Loucy (cell line): ENCODE measurements at regions not wholly inside any gene's neighbourhood (a gene's known extent, or its start where the extent isn't known, plus 50 kb on each side); places are given as distances from the start of the nearest gene placed in this dataset.
"Not testable (repeated sequence)": the region's sequence is repeated elsewhere in the genome, so short reads cannot be mapped to it uniquely, and the experiment has no call there.

Source experiments
- CTCF ChIP-seq: fragments of 200-600 bp; sonication (generic); conservative IDR thresholded peaks from 2 replicates; pipeline ENCODE4 v1.5.1; 2014; ENCODE audit warnings: mild to moderate bottlenecking, antibody characterized with exemption, low read length
- EZH2phosphoT487 ChIP-seq: fragments of 200-600 bp; IDR thresholded peaks from 2 replicates; pipeline ENCODE4 v1.6.1; 2018; ENCODE audit warnings: antibody characterized with exemption, mild to moderate bottlenecking, moderate library complexity, borderline replicate concordance

GRCh38 chr3:75552095-75552494, 112.0 kb upstream of the FRG2C start:
- TF ChIP-seq CTCF, result peak; percentile 59
- TF ChIP-seq EZH2phosphoT487, result not testable (repeated sequence)
